ENCODE measurements at regions not wholly inside any gene's neighbourhood (a gene's known extent, or its start where the extent isn't known, plus 50 kb on each side); places are given as distances from the start of the nearest gene placed in this dataset.

- no peak for DNase-seq
Observed at GRCh38 chr4:31068257-31069075, 348.3 kb downstream of the PCDH7 start.

- no peak for DNase-seq
Observed at GRCh38 chr4:31069151-31069550, 349.0 kb downstream of the PCDH7 start.

DNA sequence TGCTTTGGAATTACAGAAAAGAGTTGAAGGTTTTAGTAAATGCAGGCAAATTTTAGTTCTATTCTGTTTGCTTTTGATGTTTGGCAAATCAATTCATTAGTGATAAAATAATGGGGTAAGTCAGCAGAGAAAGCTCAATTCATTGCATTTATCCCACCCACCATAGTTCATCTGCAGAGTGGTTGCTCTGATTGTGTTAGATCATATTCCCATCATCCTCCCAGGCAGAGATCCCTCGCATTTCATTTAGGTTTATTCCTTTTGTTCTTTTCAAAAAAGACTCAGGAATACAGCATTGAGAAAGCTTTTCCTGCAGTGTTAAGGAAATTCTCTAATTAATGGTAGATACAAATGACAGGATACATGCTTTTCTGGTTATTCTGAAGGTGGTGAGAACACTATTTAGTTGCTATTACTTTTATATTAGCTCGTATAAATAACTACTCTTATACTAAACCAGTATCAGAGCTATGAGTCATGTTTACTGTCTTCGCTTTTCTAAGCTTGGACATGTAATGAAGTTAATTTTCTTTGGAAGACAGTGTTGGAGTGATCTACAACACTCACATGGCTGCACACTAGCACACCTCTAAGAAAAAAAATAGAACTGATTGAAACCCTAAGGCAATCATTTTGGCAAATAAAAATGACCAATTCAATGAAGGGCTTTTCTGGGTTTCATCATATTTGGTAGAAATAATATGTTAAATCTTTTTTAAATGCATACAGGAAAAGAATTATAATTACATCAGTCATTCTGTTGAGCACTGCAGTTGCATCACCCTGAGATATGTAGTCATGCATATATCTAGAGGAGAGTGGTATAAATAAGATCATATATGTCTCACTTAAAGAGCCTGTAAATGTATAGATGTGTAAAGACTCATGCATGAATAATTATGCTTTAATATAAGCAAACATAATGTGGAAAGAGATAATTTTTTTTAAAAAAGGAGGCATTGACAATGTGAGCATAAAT is 351.6 kb downstream of the PCDH7 start:
- DNase-seq = no peak

GRCh38 chr4:31075969-31076368 is 355.8 kb downstream of the PCDH7 start:
- no peak for DNase-seq

DNA sequence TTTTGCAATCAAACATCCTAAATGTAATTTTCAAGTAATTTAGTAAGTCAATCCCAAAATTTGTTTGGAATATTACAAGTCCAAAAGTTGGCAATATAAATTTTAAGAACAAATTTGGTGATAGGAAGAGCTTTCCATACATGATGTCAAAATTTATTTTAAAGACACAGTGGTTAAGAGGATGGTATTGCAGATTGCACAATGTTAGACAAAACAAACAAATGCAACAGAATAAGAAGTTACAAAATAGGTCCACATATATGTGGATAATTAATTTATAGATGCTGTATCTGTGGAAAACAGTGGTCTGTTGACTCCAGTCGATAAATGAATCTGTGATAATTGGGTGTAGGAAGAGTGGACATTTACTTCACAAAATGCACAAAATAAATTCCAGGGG is 358.5 kb downstream of the PCDH7 start:
- DNase-seq = no peak

DNA sequence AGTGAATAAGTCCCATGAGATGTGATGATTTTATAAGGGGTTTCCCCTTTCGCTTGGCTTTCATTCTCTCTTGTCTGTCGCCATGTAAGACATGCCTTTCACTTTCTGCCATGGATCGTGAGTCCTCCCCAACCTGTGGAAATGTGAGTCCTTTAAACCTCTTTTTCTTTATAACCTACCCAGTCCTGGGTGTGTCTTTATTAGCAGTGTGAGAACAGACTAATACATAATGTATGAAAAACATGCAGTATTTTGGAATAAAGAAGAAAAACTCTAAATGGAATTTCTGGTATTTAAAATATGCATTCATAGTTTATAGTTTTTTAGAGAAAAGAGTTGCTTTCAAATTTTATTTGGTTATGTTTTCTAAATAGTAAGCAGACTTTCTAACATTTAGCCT is 360.7 kb downstream of the PCDH7 start:
- DNase-seq = no peak

GRCh38 chr4:31081366-31081765 is 361.2 kb downstream of the PCDH7 start:
- DNase-seq = no peak

- no peak for DNase-seq
Observed at GRCh38 chr4:31083456-31083855, 363.3 kb downstream of the PCDH7 start.

DNA sequence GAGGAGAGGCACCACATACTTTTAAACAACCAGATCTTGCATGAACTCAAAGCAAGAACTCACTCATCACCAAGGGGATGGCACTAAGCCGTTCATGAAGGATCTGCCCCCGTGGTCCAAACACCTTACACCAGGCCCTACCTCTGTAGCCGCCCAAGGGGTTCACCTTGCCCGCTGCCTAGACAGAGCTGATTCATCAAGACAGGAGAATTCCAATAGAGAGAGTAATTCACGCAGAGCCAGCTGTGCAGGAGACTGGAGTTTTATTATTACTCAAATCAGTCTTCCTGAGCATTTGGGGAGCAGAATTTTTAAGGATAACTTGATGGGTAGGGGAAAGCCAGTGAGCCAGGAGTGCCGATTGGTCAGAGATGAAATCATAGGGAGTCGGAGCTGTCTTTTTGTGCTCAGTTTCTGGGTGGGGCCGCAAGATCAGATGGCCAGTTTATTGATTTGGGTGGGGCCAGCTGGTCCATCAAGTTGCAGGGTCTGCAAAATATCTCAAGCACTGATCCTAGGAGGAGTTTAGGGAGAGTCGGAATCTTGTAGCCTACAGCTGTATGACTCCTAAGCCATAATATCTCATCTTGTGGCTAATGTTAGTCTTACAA is 364.7 kb downstream of the PCDH7 start:
- DNase-seq = no peak

- no peak for DNase-seq
Observed at GRCh38 chr4:31085689-31086088, 365.5 kb downstream of the PCDH7 start.

DNA sequence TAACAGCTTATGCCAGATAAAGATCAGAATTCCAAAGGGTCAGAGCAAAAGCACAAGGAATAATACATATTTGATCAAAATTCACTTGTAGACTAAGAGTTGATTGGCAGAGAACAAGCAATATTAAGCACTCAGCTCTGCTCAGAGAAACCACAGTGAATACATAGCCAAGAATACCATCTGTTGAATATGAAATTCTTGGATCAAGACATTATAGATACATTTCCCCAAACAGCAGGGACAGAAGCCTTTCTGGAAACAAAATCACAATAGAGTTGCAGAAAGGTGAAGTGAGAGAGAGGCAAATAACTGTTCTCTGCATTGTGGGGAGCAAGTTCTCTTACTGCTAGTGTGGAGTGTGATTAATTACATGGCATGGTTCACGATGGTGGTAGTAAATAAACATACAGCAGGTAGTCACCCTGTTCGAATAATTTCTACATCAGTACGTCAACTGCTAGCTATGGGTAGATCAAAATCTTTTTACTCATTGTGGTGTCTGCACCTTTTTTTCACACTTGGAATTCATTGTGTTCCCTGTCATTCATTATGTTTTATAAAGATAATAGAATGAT is 366.7 kb downstream of the PCDH7 start:
- DNase-seq = no peak

DNA sequence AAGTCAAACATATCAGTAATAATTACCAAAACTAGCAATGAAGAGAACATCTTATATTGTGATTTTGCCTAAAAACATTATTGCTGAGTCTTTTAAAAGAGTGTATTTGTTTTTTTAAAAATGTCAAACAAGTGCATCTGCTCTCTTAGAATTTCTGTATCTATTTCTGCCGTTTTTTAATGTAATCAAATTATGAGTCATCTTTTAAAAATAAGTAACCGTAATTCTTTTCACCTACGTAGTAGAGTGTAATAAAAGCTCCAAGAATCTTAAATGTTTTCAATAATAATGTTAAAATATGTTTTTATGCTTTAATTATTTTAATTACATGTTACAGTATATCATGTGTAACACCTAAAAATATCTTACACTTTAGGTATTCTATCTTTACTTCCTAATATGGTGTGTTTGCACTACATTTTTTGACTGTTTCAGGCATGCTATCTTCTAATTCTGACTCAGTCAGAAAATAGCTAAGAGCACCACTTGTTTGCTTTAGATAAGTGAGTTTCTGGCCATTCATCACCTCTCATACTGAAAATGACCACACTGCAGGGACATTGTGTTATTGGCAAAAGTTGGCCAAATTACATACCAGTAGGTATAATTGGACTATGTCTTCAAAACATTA is 368.5 kb downstream of the PCDH7 start:
- DNase-seq = no peak

DNA sequence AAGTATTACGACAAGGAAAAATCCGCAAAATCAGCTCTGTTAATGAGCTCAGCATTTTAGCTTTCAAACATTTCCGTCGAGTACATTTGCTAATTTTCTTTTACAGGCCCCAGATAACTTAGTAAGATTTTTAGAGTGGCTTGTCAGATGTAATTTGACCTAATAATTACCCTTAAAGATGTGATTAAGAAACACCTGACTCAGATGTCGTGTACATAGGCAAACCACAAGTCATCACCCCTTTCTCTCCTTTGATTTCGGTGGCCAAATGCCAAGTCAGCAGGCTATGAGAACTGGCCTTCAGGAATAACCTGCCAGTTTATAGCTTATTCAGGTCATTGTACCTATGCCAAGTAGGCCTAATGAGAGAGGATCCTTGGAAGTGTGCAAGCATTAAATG is 369.6 kb downstream of the PCDH7 start:
- DNase-seq = no peak

DNA sequence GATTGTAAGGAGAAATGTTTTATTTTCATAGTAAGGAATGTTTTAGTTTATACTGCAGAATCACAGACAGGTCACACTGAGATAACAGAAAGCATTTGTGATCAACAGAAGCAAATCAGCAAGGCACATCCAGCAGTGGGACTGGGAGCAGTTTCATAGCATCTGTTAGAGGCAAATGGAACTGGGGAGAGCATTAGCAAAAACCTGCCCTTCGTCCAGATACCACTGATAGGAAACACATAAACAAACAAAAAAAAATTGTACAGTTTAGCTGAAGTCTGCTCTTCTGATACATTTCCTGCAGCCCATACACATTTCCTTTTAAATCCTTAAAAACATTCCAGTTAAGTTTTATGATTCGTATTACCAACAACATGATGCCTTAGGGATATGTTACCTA is 374.3 kb downstream of the PCDH7 start:
- no peak for DNase-seq

DNA sequence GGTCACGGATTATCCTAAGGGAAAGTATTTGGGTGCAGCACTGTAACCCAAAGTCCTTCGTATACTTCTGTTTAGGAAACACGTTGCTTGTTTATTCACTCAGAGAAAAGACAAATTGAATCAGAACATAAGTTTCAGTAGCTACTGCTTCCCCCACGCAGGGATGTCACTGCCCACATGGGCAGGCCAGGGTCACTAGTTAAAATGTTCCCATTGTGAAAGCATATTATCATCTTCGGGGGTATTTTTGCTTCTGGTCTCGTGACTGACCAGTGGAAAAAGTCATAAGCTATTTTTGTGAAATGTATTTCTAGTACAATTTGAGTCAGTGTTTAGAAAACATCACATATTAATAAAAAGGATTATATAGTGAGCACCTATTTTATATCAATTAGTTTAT is 377.8 kb downstream of the PCDH7 start:
- DNase-seq = no peak

- no peak for DNase-seq
Observed at GRCh38 chr4:31100536-31100935, 380.4 kb downstream of the PCDH7 start.

DNA sequence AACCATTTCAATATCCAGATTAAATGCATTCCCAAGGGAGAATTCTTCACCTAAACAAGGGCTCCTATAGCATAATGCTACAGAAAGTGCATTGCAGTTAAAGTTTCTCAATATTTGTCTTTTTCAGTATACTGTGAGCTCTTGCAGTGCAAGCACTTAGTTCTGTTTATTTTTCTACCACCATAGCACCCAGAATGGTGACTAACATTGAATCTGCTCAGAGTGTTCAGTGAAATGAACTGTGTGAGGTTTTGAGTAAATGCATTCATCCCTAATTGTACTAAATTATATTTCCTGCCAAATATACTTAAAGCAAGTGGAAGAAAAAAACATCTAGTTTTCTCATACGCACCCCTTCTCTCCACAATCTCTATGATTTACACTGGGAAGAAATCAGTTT is 383.9 kb downstream of the PCDH7 start:
- DNase-seq = no peak

GRCh38 chr4:31104577-31104976 is 384.4 kb downstream of the PCDH7 start:
- no peak for DNase-seq

GRCh38 chr4:31106419-31106818 is 386.2 kb downstream of the PCDH7 start:
- no peak for DNase-seq

DNA sequence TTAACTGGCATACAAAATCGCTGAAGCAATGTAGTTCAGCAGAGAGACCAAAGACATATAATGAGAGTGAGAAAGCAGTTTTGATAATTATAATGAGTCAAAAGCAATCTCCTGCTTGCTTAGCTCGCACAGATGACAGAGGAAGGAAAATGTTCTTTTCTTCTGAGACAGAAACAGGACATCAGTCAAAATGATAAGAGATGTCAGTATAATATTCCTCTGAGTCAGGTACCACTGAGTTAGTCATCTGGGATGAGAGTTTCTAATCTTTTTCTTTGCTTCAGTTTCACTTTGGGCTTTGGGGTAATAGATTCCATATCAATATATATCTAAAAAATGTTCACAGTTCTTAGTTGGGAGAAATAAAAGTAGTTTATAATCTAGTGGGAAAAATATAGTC is 387.2 kb downstream of the PCDH7 start:
- DNase-seq = no peak

DNA sequence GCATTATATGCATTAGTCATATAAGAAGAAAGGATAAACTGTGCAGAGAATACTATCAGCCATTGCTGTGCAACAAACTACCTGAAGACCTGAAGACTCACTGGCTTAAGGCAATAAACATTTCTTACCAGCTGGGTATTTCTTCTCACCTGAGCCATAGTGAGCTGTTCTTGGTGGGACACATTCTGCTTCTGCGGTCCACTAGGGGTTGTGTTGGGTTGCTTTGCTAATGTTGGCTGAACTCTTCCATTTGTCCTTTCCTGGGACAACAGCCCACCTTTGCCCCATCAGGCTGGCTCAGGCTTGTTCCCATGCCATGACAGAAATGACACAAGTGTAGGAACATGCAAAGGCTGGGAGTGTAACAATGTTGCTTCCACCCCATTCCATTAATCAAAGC is 388.6 kb downstream of the PCDH7 start:
- no peak for DNase-seq

DNA sequence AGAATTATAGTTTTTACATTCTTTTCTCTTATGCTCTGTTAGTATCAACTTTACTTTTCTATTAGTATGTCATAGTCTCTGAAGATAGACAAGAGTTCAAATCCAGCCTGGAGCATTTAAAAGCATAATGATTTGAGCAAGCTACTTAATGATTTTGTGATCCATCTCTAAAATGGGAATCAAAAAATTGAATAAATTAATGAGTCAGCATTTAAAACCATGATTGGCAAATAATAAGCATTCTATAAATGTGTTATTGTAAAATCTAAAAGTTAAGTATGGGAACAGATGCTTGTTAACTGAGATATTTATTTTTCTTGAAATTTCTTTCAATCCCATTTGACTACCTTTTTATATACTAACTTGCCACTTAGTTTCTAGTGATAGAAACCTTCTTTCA is 391.6 kb downstream of the PCDH7 start:
- DNase-seq = no peak

GRCh38 chr4:31114816-31115215 is 394.6 kb downstream of the PCDH7 start:
- no peak for DNase-seq
